Body of pancreas (tissue), 4 donors: ENCODE measurements at regions not wholly inside any gene's neighbourhood (a gene's known extent, or its start where the extent isn't known, plus 50 kb on each side); places are given as distances from the start of the nearest gene placed in this dataset.
A peak's percentile ranks its signal among the peaks of the same experiment; 100 is the strongest.

Experiments
- CTCF ChIP-seq, 7 experiments: fragments of 450-650 bp in 4 of 7; fragments of 200-600 bp in 3 of 7; sonication (generic) in 3 of 7; IDR thresholded peaks; one replicate each; pipeline ENCODE4 v1.5.1; 2016 to 2019; ENCODE audit warnings: antibody characterized with exemption in 7 of 7
- POLR2A ChIP-seq, 3 donors: fragments of 450-650 bp; IDR thresholded peaks; one replicate each; pipeline ENCODE4 v1.6.1; 2016; ENCODE audit warnings: antibody characterized with exemption in 3 of 3, mild to moderate bottlenecking in 2 of 3

GRCh38 chr17:77491921-77492445 lies 351.2 kb downstream of the SEC14L1 start:
- TF ChIP-seq CTCF (IDR thresholded peaks at IDR 0.05): peak in 1 of 7 experiments; percentile 51
- no peak for TF ChIP-seq POLR2A (IDR thresholded peaks at IDR 0.05)
